ENCODE measurements at regions not wholly inside any gene's neighbourhood (a gene's known extent, or its start where the extent isn't known, plus 50 kb on each side); places are given as distances from the start of the nearest gene placed in this dataset.

GRCh38 chr2:2409481-2409880, 78.4 kb upstream of the MYT1L start:
- no peak overlapping the region for H4K8ac ChIP-seq (ENCODE audit: extremely low read depth, insufficient read depth, low read length)
- no peaks in the 10 kb centered on the region for H4K20me1 ChIP-seq (replicated peaks in 1 of 2; ENCODE audit: control insufficient read depth in 1 of 2, insufficient read depth in 2 of 2, low read length in 2 of 2)
- H2AK5ac ChIP-seq (ENCODE audit: low read depth, low read length), result no peak overlapping the region
- no peak overlapping the region for H2BK20ac ChIP-seq (ENCODE audit: low read length)
- DNase-seq (ENCODE audit: low read depth in 1 of 2, low spot score in 2 of 2) (no peak), FAIRE-seq (no peak)
- no peak overlapping the region for H3K14ac ChIP-seq (ENCODE audit: insufficient read length)
- no peak overlapping the region for H2AFZ ChIP-seq (ENCODE audit: low read length)
- H3K27ac ChIP-seq (ENCODE audit: low read depth, low read length), result no peak overlapping the region
- H3K4me2 ChIP-seq (ENCODE audit: insufficient read depth in 1 of 2, low read depth in 2 of 2, low read length in 2 of 2), result no peak overlapping the region
- H3K4me1 ChIP-seq (replicated peaks in 1 of 4; ENCODE audit: control insufficient read depth in 3 of 4, insufficient read depth in 4 of 4, low read length in 3 of 4), result no peaks in the 10 kb centered on the region
- no peaks in the 10 kb centered on the region for H3K36me3 ChIP-seq (ENCODE audit: control insufficient read depth in 2 of 4, insufficient read depth in 4 of 4, low read length in 3 of 4)
- ChIA-PET POLR2A (ENCODE audit: partially characterized antibody) (no interaction called here), CTCF (ENCODE audit: partially characterized antibody) (no interaction called here)
- 100% methylated on average over 2 of the region's 2 CpGs; no CpG with 5 or more reads in 1 of the 2 experiments for WGBS, 2 experiments (ENCODE audit: extremely low coverage in 1 of 2, insufficient coverage in 1 of 2, insufficient read length in 1 of 2, insufficient replicate concordance in 2 of 2, low coverage in 1 of 2, low lambda C conversion rate in 2 of 2, missing lambda C conversion rate in 1 of 2)
- no peak overlapping the region for H3K23ac ChIP-seq (ENCODE audit: insufficient read length)
- no peak for TF ChIP-seq CTBP2 (IDR thresholded peaks at IDR 0.05; ENCODE audit: borderline replicate concordance, insufficient read depth, insufficient read length, low read length)
- no peak for TF ChIP-seq SP2 (IDR thresholded peaks at IDR 0.05; ENCODE audit: low read length)
- no peak for TF ChIP-seq SIX5 (IDR thresholded peaks at IDR 0.05; ENCODE audit: low read depth, low read length)
- no peak for TF ChIP-seq ATF3 (IDR thresholded peaks at IDR 0.05; ENCODE audit: insufficient read depth, low read depth, low read length)
- no peak for TF ChIP-seq EZH2 (IDR thresholded peaks at IDR 0.05; ENCODE audit: low read depth, low read length, severe bottlenecking)
- TF ChIP-seq ASH2L (IDR thresholded peaks at IDR 0.05; ENCODE audit: low read length), result no peak
- TF ChIP-seq RBBP5 (IDR thresholded peaks at IDR 0.05; ENCODE audit: borderline replicate concordance, low read depth, low read length), result no peak
- no peak for TF ChIP-seq RFX5 (IDR thresholded peaks at IDR 0.05; ENCODE audit: borderline replicate concordance, low read depth, low read length)
- TF ChIP-seq GABPA (IDR thresholded peaks at IDR 0.05; ENCODE audit: borderline replicate concordance, insufficient read depth, low read length), result no peak
- no peak for TF ChIP-seq TCF12 (IDR thresholded peaks at IDR 0.05; ENCODE audit: low read depth, low read length)
- H2BK12ac ChIP-seq (ENCODE audit: low read depth, low read length), result no peak overlapping the region
- no peak overlapping the region for H3K18ac ChIP-seq (ENCODE audit: extremely low read depth, low read length)
- H3K56ac ChIP-seq (replicated peaks; ENCODE audit: insufficient read length, low read depth, low read length), result no peak overlapping the region
- peaks cover 0 to 9% of the 10 kb centered on the region in 2 experiments; a peak in 1 of 4 replicates for H3K9me3 ChIP-seq (ENCODE audit: insufficient read depth in 2 of 2, low read depth in 1 of 2, low read length in 1 of 2)
- no peak overlapping the region for H2BK5ac ChIP-seq (ENCODE audit: low read depth, low read length)
- no peak overlapping the region for H2BK120ac ChIP-seq (replicated peaks; ENCODE audit: low read depth, low read length)
- H3K27me3 ChIP-seq (replicated peaks in 1 of 4; ENCODE audit: control insufficient read depth in 3 of 4, extremely low read depth in 1 of 4, insufficient read depth in 3 of 4, low read length in 3 of 4), result no peaks in the 10 kb centered on the region
- H2BK15ac ChIP-seq (ENCODE audit: low read length), result no peak overlapping the region
- H4K5ac ChIP-seq (ENCODE audit: insufficient read length, low read depth, low read length), result no peak overlapping the region
- H3K79me1 ChIP-seq (ENCODE audit: low read depth, low read length), result no peaks in the 10 kb centered on the region
- H3K4ac ChIP-seq (replicated peaks; ENCODE audit: insufficient read length, low read depth, low read length), result no peak overlapping the region
- H3K4me3 ChIP-seq (ENCODE audit: extremely low read depth in 1 of 4, insufficient read depth in 2 of 4, low read depth in 3 of 4, low read length in 4 of 4), result no peak overlapping the region
- H3K79me2 ChIP-seq (ENCODE audit: control insufficient read depth in 1 of 2, insufficient read depth in 2 of 2, low read length in 2 of 2), result no peaks in the 10 kb centered on the region
- no peak overlapping the region for H4K91ac ChIP-seq (replicated peaks; ENCODE audit: insufficient read length, low read length)
- H3K9ac ChIP-seq (replicated peaks in 1 of 4; ENCODE audit: extremely low read depth in 1 of 4, low read depth in 3 of 4, low read length in 3 of 4), result no peak overlapping the region
- no peaks in the 10 kb centered on the region for H3K23me2 ChIP-seq (ENCODE audit: low read depth, low read length)

Data from H1 (cell line).